KMS-11 (cell line): ENCODE measurements at regions not wholly inside any gene's neighbourhood (a gene's known extent, or its start where the extent isn't known, plus 50 kb on each side); places are given as distances from the start of the nearest gene placed in this dataset.

Experiments used
- H2AFZ ChIP-seq: fragments of 200-600 bp; sonication (generic); 2 replicates; pipeline ENCODE4 v1.6.1; 2016; ENCODE audit warnings: antibody characterized with exemption, mixed run types, low read depth
- H3K27ac ChIP-seq: fragments of 200-600 bp; sonication (generic); 2 replicates; pipeline ENCODE4 v1.6.1; 2016; ENCODE audit warnings: mild to moderate bottlenecking, mixed run types
- H3K27me3 ChIP-seq: fragments of 200-600 bp; sonication (generic); 2 replicates; pipeline ENCODE4 v1.6.1; 2017; ENCODE audit warnings: mild to moderate bottlenecking, low read depth, mixed run types, moderate library complexity; ENCODE audit not compliant: insufficient read depth
- H3K36me3 ChIP-seq: fragments of 200-600 bp; sonication (generic); 2 replicates; pipeline ENCODE4 v1.6.1; 2017; ENCODE audit warnings: mild to moderate bottlenecking, mixed run types; ENCODE audit not compliant: insufficient read depth
- H3K4me1 ChIP-seq: fragments of 200-600 bp; sonication (generic); 2 replicates; pipeline ENCODE4 v1.6.1; 2016; ENCODE audit warnings: mild to moderate bottlenecking, low read depth, mixed run types; ENCODE audit not compliant: poor library complexity, severe bottlenecking
- H3K4me2 ChIP-seq: fragments of 200-600 bp; sonication (generic); 2 replicates; pipeline ENCODE4 v1.7.0; 2016; ENCODE audit warnings: mild to moderate bottlenecking, mixed run types
- H3K4me3 ChIP-seq: fragments of 200-600 bp; sonication (generic); IDR thresholded peaks from 2 replicates; pipeline ENCODE4 v1.6.1; 2017; ENCODE audit warnings: low read depth, low read length, mixed read lengths; ENCODE audit not compliant: insufficient read depth
- H3K79me2 ChIP-seq: fragments of 200-600 bp; sonication (generic); 2 replicates; pipeline ENCODE4 v1.6.1; 2016; ENCODE audit warnings: low read depth, mixed run types; ENCODE audit not compliant: insufficient read depth
- H3K9ac ChIP-seq: fragments of 200-600 bp; sonication (generic); 2 replicates; pipeline ENCODE4 v1.6.1; 2016; ENCODE audit warnings: mild to moderate bottlenecking, mixed run types
- H4K20me1 ChIP-seq: fragments of 200-600 bp; sonication (generic); 2 replicates; pipeline ENCODE4 v1.6.1; 2016; ENCODE audit warnings: mild to moderate bottlenecking, mixed run types; ENCODE audit not compliant: insufficient read depth
- CTCF ChIP-seq: fragments of 200-600 bp; sonication (generic); conservative IDR thresholded peaks from 2 replicates; pipeline ENCODE4 v1.6.1; 2017; ENCODE audit warnings: low read depth, mild to moderate bottlenecking, antibody characterized with exemption, low read length, moderate library complexity, mixed read lengths

- Histone ChIP-seq H3K27ac (no peak overlapping the region), H3K4me2 (no peak overlapping the region), H3K36me3 (no peaks in the 10 kb centered on the region), H4K20me1 (no peaks in the 10 kb centered on the region), H3K79me2 (no peaks in the 10 kb centered on the region), H3K4me3 (no peak overlapping the region), H3K27me3 (peaks cover 12% of the 10 kb centered on the region; the same call in 1 of the 2 replicates), H2AFZ (no peak overlapping the region), H3K4me1 (no peaks in the 10 kb centered on the region), H3K9ac (no peak overlapping the region)
- no peak for TF ChIP-seq CTCF
These were observed 405.6 kb downstream of the NPHP4 start for GRCh38 chr1:5586629-5587028.

- H3K4me1 ChIP-seq, result no peaks in the 10 kb centered on the region
- no peak overlapping the region for H3K4me2 ChIP-seq
- no peak overlapping the region for H3K4me3 ChIP-seq
- no peaks in the 10 kb centered on the region for H4K20me1 ChIP-seq
- H3K27me3 ChIP-seq, result peaks cover 12% of the 10 kb centered on the region; the same call in 1 of the 2 replicates
- H3K27ac ChIP-seq, result no peak overlapping the region
- TF ChIP-seq CTCF, result no peak
- no peak overlapping the region for H2AFZ ChIP-seq
- no peak overlapping the region for H3K9ac ChIP-seq
- no peaks in the 10 kb centered on the region for H3K36me3 ChIP-seq
- H3K79me2 ChIP-seq, result no peaks in the 10 kb centered on the region
These were observed 407.0 kb downstream of the NPHP4 start for GRCh38 chr1:5585256-5585655.

GRCh38 chr1:5580926-5581325, 411.3 kb downstream of the NPHP4 start:
- peaks cover 2% of the 10 kb centered on the region; the same call in 1 of the 2 replicates for H3K27me3 ChIP-seq
- H4K20me1 ChIP-seq, result no peaks in the 10 kb centered on the region
- H3K36me3 ChIP-seq, result no peaks in the 10 kb centered on the region
- no peaks in the 10 kb centered on the region for H3K79me2 ChIP-seq
- no peak overlapping the region for H3K27ac ChIP-seq
- no peak overlapping the region for H3K4me3 ChIP-seq
- H2AFZ ChIP-seq, result no peak overlapping the region
- H3K9ac ChIP-seq, result no peak overlapping the region
- no peak overlapping the region for H3K4me2 ChIP-seq
- no peaks in the 10 kb centered on the region for H3K4me1 ChIP-seq
- no peak for TF ChIP-seq CTCF

GRCh38 chr1:5579966-5580365, 412.3 kb downstream of the NPHP4 start:
- H3K4me1 ChIP-seq, result no peaks in the 10 kb centered on the region
- H3K36me3 ChIP-seq, result no peaks in the 10 kb centered on the region
- peaks cover 2% of the 10 kb centered on the region; the same call in 1 of the 2 replicates for H3K27me3 ChIP-seq
- no peak overlapping the region for H3K9ac ChIP-seq
- no peak for TF ChIP-seq CTCF
- no peaks in the 10 kb centered on the region for H4K20me1 ChIP-seq
- no peak overlapping the region for H3K4me3 ChIP-seq
- no peak overlapping the region for H2AFZ ChIP-seq
- no peak overlapping the region for H3K27ac ChIP-seq
- H3K4me2 ChIP-seq, result no peak overlapping the region
- no peaks in the 10 kb centered on the region for H3K79me2 ChIP-seq
